GM18868 (cell line): ENCODE measurements at regions not wholly inside any gene's neighbourhood (a gene's known extent, or its start where the extent isn't known, plus 50 kb on each side); places are given as distances from the start of the nearest gene placed in this dataset.

ENCODE experiments used
- ATAC-seq: cut with Tn5 transposase; IDR thresholded peaks from one replicate; pipeline ENCODE4 v1.9.1; 2021; ENCODE audit warnings: mild to moderate bottlenecking, moderate library complexity; ENCODE audit not compliant: unreplicated experiment

- ATAC-seq, result no peak
These were observed 210.9 kb downstream of the ESM1 start for GRCh38 chr5:54774281-54775170.

- ATAC-seq, result no peak
These were observed 212.7 kb downstream of the ESM1 start for GRCh38 chr5:54772684-54773083.

- ATAC-seq, result no peak
These were observed 213.2 kb downstream of the ESM1 start for GRCh38 chr5:54772231-54772630.

GRCh38 chr5:54769746-54770145, 215.6 kb downstream of the ESM1 start:
- no peak for ATAC-seq

GRCh38 chr5:54769072-54769471, 216.3 kb downstream of the ESM1 start:
- no peak for ATAC-seq

- no peak for ATAC-seq
These were observed 218.6 kb downstream of the ESM1 start for GRCh38 chr5:54766748-54767147.

- ATAC-seq, result no peak
These were observed 220.0 kb downstream of the ESM1 start for GRCh38 chr5:54765165-54766028.

GRCh38 chr5:54764102-54765090, 221.0 kb downstream of the ESM1 start:
- ATAC-seq, result no peak

GRCh38 chr5:54761213-54761701, 224.1 kb downstream of the ESM1 start:
- no peak for ATAC-seq

- no peak for ATAC-seq
These were observed 225.0 kb downstream of the ESM1 start for GRCh38 chr5:54760182-54760935.

- ATAC-seq, result no peak
These were observed 227.4 kb downstream of the ESM1 start for GRCh38 chr5:54758038-54758437.

GRCh38 chr5:54757541-54757940, 227.9 kb downstream of the ESM1 start:
- no peak for ATAC-seq

- ATAC-seq, result no peak
These were observed 228.5 kb downstream of the ESM1 start for GRCh38 chr5:54756796-54757402.

- no peak for ATAC-seq
These were observed 229.1 kb downstream of the ESM1 start for GRCh38 chr5:54756301-54756700.

GRCh38 chr5:54754878-54755277, 230.5 kb downstream of the ESM1 start:
- no peak for ATAC-seq

GRCh38 chr5:54754420-54754819, 231.0 kb downstream of the ESM1 start:
- no peak for ATAC-seq

- ATAC-seq, result no peak
These were observed 231.6 kb downstream of the ESM1 start for GRCh38 chr5:54753753-54754152.

GRCh38 chr5:54753034-54753433, 232.4 kb downstream of the ESM1 start:
- ATAC-seq, result peak; percentile 96

GRCh38 chr5:54748527-54748926, 231.0 kb downstream of the SNX18 start:
- no peak for ATAC-seq
